ENCODE measurements at regions not wholly inside any gene's neighbourhood (a gene's known extent, or its start where the extent isn't known, plus 50 kb on each side); places are given as distances from the start of the nearest gene placed in this dataset.

GRCh38 chr18:56451188-56451587 is 187.2 kb downstream of the TXNL1 start:
- TF ChIP-seq CTCF (IDR thresholded peaks at IDR 0.05) (no peak), EP300 (IDR thresholded peaks at IDR 0.05) (no peak)

Measured in gastroesophageal sphincter (tissue), 3 donors.